Vagina (tissue), 2 donors: ENCODE measurements at regions not wholly inside any gene's neighbourhood (a gene's known extent, or its start where the extent isn't known, plus 50 kb on each side); places are given as distances from the start of the nearest gene placed in this dataset.

Source experiments
- POLR2A ChIP-seq, 2 donors: fragments of 450-650 bp; IDR thresholded peaks; one replicate each; pipeline ENCODE4 v1.6.1; 2017; ENCODE audit warnings: antibody characterized with exemption in 2 of 2, mild to moderate bottlenecking in 2 of 2, moderate library complexity in 2 of 2
- POLR2AphosphoS5 ChIP-seq, 2 donors: sonication (generic); formaldehyde crosslinking; IDR thresholded peaks; one replicate each; pipeline ENCODE4 v1.9.0; 2017; ENCODE audit warnings: antibody characterized with exemption in 2 of 2, mild to moderate bottlenecking in 2 of 2, low read depth in 1 of 2; ENCODE audit not compliant: insufficient read depth in 1 of 2
- TF ChIP-seq, protein P1 (sequence below), 3 experiments: fragments of 450-650 bp in 2 of 3; fragments of 200-600 bp in 1 of 3; sonication (generic) in 1 of 3; IDR thresholded peaks; one replicate each; pipeline ENCODE4 v1.5.1; 2017 to 2019; ENCODE audit warnings: antibody characterized with exemption in 3 of 3, mild to moderate bottlenecking in 2 of 3, moderate library complexity in 2 of 3

DNA sequence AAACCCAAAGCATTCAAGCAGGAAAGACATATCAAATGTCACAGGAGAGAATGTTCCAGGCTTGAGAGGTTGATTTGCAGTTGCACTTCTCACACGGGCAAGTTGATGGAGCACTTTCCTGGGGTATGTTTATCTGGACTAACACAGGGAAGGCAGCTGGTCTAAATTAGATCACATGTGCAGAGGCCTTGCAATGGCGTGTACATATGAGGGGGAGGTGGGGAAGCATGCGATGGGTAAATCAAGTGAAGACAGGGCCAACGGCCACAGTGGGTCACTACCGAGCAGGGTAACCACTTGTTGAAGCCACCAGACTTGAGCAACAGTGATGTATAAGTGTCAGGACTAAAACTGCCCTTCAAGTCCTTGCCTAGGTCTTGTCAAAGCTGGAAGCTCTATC lies 156.6 kb upstream of the MAF start:
- no peak for TF ChIP-seq POLR2A (IDR thresholded peaks at IDR 0.05)
- no peak for TF ChIP-seq POLR2AphosphoS5 (IDR thresholded peaks at IDR 0.05; ENCODE audit: insufficient read depth in 1 of 2, low read depth in 1 of 2)
- TF ChIP-seq, protein P1, sequence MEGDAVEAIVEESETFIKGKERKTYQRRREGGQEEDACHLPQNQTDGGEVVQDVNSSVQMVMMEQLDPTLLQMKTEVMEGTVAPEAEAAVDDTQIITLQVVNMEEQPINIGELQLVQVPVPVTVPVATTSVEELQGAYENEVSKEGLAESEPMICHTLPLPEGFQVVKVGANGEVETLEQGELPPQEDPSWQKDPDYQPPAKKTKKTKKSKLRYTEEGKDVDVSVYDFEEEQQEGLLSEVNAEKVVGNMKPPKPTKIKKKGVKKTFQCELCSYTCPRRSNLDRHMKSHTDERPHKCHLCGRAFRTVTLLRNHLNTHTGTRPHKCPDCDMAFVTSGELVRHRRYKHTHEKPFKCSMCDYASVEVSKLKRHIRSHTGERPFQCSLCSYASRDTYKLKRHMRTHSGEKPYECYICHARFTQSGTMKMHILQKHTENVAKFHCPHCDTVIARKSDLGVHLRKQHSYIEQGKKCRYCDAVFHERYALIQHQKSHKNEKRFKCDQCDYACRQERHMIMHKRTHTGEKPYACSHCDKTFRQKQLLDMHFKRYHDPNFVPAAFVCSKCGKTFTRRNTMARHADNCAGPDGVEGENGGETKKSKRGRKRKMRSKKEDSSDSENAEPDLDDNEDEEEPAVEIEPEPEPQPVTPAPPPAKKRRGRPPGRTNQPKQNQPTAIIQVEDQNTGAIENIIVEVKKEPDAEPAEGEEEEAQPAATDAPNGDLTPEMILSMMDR (IDR thresholded peaks at IDR 0.05): no peak
